HG02852 (cell line): ENCODE measurements at regions not wholly inside any gene's neighbourhood (a gene's known extent, or its start where the extent isn't known, plus 50 kb on each side); places are given as distances from the start of the nearest gene placed in this dataset.
"Not testable (repeated sequence)": the region's sequence is repeated elsewhere in the genome, so short reads cannot be mapped to it uniquely, and the experiment has no call there.

Experiments
- ATAC-seq: cut with Tn5 transposase; IDR thresholded peaks from one replicate; pipeline ENCODE4 v1.9.1; 2021; ENCODE audit warnings: mild to moderate bottlenecking, moderate library complexity; ENCODE audit not compliant: unreplicated experiment

DNA sequence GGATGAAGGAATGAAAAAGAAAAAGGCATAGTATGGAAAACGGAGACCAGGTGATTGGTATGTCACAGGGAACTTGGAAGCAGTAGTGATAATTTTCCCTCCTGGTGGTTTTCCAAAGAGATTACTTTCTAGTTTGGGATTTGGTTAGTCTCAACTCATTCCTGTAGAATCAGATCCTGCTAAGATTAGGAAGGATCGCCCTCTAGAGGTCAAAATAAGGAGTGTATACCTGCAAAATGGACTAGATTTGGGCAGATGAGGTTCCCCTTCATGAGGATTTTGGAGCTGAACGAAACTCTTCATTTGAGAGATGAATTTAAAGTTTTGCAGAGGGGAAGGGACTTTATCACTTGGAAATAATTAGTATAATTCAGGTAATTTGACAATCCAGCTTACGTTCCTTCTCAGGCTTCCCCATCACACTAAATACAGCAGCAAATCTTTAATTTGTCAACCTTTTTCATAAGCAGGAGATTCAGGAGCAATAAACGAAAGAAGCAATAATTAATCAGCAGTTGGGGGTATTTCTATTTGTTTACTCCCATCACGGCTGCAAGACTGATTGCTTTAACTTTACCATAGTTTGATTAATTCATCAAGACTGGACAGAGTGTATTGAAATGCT lies 65.2 kb downstream of the CCDC195 start:
- peak; percentile 59 for ATAC-seq

DNA sequence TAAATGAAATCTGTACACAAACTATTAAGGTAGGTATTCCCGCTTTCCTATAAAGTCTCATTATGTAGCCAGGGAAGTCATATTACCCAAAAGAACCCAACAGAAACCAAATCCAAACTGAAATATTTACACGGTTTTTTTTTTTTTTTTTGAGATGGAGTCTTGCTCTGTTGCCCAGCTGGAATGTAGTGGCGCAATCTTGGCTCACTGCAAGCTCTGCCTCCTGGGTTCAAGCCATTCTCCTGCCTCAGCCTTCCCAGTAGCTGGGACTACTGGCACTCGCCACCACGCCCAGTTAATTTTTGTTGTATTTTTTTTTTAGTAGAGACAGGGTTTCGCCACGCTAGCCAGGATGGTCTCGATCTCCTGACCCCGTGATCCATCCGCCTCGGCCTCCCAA lies 62.5 kb upstream of the CUL3 start:
- ATAC-seq = not testable (repeated sequence)

DNA sequence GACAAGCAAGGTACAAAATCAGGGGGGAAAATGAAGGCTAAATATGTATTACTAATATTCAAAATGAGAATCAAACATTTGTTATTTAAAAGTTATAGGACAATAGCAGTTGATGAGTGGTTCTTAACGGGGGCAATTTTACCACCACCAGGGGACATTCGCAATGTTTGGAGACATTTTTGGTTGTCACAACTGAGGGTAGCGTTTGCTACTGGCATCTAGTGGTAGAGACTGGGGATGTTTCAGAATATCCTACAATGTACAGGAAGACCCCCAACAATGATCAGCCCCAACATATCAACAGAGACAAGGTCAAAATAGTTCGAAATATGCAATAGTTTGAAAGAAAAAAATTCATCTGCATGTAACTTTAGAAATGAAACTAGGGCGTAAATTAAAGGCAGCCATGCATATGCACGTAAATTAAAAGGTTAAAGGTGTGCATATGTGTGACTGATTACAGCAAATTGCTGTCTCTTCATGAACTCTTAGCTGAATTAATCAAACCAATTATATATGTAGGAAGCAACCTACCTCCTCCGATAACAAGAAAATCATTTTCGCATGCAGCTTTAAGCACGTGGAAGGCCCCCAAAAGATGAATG lies 61.2 kb upstream of the CUL3 start:
- peak; percentile 46 for ATAC-seq

DNA sequence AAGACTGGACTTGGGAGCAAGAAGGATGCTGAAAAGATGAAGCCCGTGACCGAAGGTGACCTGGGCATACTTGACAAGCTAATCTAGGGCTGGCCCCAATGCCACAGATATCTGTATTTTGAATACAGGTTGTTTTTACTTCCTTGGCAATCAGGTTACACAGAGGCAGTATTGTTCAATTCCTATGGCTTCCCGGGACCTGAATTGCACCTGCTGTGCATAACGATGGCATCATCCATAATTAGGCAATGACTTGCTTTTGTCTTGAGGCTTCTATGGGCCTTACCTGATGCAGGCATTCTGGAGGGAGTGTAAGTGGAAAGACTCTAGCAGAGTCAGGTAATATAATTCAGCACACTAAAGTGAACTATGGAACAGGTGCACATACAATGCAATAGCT lies 60.6 kb upstream of the CUL3 start:
- no peak for ATAC-seq

DNA sequence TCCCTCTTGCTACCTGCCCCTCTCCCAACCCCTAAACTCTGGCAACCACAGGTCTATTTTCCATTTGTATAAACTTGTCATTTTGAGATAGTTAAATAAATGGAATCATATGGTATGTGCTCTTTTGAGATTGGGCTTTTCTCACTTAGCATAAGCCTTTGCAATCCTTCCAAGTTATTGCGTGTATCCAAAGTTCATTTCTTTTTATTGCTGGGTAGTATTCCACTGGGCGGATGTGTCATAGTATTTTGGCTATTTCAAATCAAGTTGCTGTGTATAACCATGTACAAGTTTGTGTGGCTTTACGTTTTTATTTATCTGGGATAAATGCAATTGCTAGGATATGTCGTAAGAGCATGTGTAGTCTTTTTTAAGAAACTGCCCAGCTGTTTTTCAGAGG lies 55.5 kb upstream of the CUL3 start:
- no peak for ATAC-seq

DNA sequence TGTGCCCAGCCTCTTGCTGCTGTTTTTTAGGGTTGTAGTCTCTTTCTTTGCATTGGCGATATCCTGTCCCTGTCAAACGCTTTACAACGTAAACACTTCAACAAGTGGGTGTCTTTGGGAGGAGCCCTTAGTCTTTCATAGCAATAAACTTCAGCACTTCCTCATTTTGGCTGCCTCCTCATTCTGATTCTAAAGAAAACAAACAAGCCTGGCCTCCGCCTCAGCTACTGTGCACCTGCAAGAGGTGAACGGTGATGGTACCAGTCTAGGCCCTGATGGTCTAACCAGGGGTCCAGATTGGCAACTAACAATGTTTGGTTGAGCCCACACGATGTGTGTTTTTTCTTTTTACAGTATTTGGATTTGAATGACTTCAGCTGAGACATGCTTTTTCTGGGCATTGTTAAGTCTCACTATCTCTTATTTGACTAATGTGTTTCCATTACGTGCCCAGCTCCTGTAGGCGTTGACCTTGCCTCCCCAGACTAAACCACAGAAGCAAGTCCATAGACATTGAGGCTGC lies 53.2 kb upstream of the CUL3 start:
- peak; percentile 96 for ATAC-seq
